Pancreas (tissue), 10 donors: ENCODE measurements at regions not wholly inside any gene's neighbourhood (a gene's known extent, or its start where the extent isn't known, plus 50 kb on each side); places are given as distances from the start of the nearest gene placed in this dataset.
"Not testable (repeated sequence)": the region's sequence is repeated elsewhere in the genome, so short reads cannot be mapped to it uniquely, and the experiment has no call there.

Source experiments
- ATAC-seq, 4 donors: fragments of 200-7000 bp; cut with Tn5 transposase; one replicate each; pipeline versions ENCODE4 v1.8.0 to v1.9.1; 2020; ENCODE audit warnings: mild to moderate bottlenecking in 4 of 4, moderate library complexity in 4 of 4
- DNase-seq, 6 donors: peaks; one replicate each; pipeline ENCODE4 v3.0.0-alpha.2; 2020
- FAIRE-seq: peaks from 2 replicates; lab custom pipeline; 2012; peaks lifted over from hg19 to GRCh38; lab: Jason Lieb, UNC
- H3K27ac ChIP-seq, 4 donors: fragments of 200-600 bp; sonication (generic); 1 replicate in 3 of 4; 2 replicates in 1 of 4; pipeline versions ENCODE4 v1.5.0 to v1.8.0; 2020
- H3K27me3 ChIP-seq, 4 donors: fragments of 200-600 bp; one replicate each; pipeline ENCODE4 v1.8.0; 2021
- H3K36me3 ChIP-seq, 3 donors: fragments of 200-600 bp; sonication (generic) in 1 of 3; one replicate each; pipeline versions ENCODE4 v1.5.0 to v1.8.0; 2020 to 2021
- H3K4me1 ChIP-seq, 3 donors: fragments of 200-600 bp; one replicate each; pipeline ENCODE4 v1.8.0; 2021
- H3K4me3 ChIP-seq, 4 donors: fragments of 200-600 bp; sonication (generic) in 2 of 4; one replicate each; pipeline versions ENCODE4 v1.5.0 to v1.8.0; 2020 to 2021
- H3K9me3 ChIP-seq, 4 donors: fragments of 200-600 bp; one replicate each; pipeline ENCODE4 v1.8.0; 2021
- WGBS, 2 donors: extraction: QIAGEN DNeasy Blood & Tissue Kit; methylation state at CpG; one replicate each; pipeline ENCODE4 v1.1.7; 2013; 5-methylcytosine and 5-hydroxymethylcytosine counted together
- intact Hi-C, 3 donors: fragments of 100-400 bp; cut with DNase I; formaldehyde crosslinking; loops; one replicate each; pipeline versions ENCODE4 v1.11.1 to v1.14.2; 2022
- TF ChIP-seq, protein P1 (sequence below), 4 donors: fragments of 200-600 bp; sonication (generic) in 3 of 4; IDR thresholded peaks; one replicate each; pipeline versions ENCODE4 v1.5.0 to v1.8.0; 2021; ENCODE audit warnings: antibody characterized with exemption in 4 of 4
- donor health status: healthy with polysubstance abuse.
- donor health status: DM: no; HTN: no; CAD: no; lungs with moderate emphysema.
- donor health status: DM: no; HTN: no; CAD: no.
- donor health status: control.
- donor health status: control.
- donor health status: Bipolar disorder and iron deficiency.
- donor health status: DM: yes; HTN: yes; CAD: no.
- donor health status: DM: no; HTN: no; CAD: no.
- donor health status: DM: no; HTN: no; CAD: no.
- donor health status: DM: yes; HTN: yes; CAD: no.

- no peak for FAIRE-seq
Observed at GRCh38 chr16:26593700-26594099, 473.0 kb upstream of the C16orf82 start.

DNA sequence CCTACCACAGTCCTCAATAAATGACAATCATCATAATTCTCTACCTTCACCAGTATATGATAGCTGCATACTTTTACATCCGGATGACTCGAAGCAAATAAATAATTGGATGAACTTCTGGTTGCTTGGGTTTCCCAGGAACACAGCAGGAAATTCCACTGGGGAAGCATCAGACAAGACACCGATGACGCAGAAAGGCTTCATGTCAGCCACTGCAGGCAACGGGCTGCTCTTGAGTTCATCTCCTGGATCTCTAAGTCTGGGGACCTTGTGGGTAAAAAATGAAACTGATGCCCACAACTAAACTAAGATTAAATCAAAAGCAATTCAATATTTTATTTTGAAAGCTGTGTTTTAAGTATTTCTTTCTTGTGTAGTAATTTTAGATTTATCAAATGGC lies 472.1 kb upstream of the C16orf82 start:
- Histone ChIP-seq H3K9me3 (no peaks in the 10 kb centered on the region), H3K36me3 (no peaks in the 10 kb centered on the region), H3K27ac (no peak overlapping the region), H3K4me1 (no peaks in the 10 kb centered on the region), H3K27me3 (peaks cover 0 to 6% (median 0%) of the 10 kb centered on the region in 4 donors), H3K4me3 (no peak overlapping the region)
- ATAC-seq, result no peak
- DNase-seq, result no peak
- WGBS, 2 donors, result 68 to 78% methylated on average over 5 of the region's 5 CpGs
- intact Hi-C loops, result no loop called here
- TF ChIP-seq, protein P1, sequence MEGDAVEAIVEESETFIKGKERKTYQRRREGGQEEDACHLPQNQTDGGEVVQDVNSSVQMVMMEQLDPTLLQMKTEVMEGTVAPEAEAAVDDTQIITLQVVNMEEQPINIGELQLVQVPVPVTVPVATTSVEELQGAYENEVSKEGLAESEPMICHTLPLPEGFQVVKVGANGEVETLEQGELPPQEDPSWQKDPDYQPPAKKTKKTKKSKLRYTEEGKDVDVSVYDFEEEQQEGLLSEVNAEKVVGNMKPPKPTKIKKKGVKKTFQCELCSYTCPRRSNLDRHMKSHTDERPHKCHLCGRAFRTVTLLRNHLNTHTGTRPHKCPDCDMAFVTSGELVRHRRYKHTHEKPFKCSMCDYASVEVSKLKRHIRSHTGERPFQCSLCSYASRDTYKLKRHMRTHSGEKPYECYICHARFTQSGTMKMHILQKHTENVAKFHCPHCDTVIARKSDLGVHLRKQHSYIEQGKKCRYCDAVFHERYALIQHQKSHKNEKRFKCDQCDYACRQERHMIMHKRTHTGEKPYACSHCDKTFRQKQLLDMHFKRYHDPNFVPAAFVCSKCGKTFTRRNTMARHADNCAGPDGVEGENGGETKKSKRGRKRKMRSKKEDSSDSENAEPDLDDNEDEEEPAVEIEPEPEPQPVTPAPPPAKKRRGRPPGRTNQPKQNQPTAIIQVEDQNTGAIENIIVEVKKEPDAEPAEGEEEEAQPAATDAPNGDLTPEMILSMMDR (IDR thresholded peaks at IDR 0.05), result no peak
- no peak for FAIRE-seq

More at GRCh38 chr16:26593700-26594099, 473.0 kb upstream of the C16orf82 start:
- TF ChIP-seq, protein P1 (IDR thresholded peaks at IDR 0.05), result no peak
- intact Hi-C loops, result no loop called here
- peaks cover 0 to 6% (median 0%) of the 10 kb centered on the region in 4 donors for H3K27me3 ChIP-seq
- H3K36me3 ChIP-seq, result no peaks in the 10 kb centered on the region
- ATAC-seq, result no peak
- H3K4me3 ChIP-seq, result no peak overlapping the region
- no peaks in the 10 kb centered on the region for H3K4me1 ChIP-seq
- H3K27ac ChIP-seq, result no peak overlapping the region
- no peak for DNase-seq
- no peaks in the 10 kb centered on the region for H3K9me3 ChIP-seq
- 13 to 17% methylated on average over 5 of the region's 5 CpGs for WGBS, 2 donors

DNA sequence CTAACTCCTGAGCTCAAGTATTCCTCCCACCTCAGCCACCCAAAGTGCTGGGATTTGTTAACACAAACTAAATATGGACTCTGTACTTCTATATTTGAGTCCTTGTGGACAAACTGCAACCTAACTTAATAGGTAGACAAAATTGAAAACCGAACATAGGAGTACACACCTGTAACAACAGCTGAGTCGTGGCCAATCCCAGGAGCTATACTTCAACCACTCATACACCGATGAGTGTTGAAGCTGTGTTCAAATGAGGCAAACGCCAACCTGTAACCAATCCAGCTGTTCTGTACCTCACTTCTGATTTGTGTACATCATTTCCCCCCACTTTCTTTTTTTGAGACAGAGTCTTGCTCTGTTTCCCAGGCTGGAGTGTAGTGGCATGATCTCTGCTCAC lies 471.5 kb upstream of the C16orf82 start:
- H3K9me3 ChIP-seq, result no peaks in the 10 kb centered on the region
- peaks cover 0 to 6% (median 0%) of the 10 kb centered on the region in 4 donors for H3K27me3 ChIP-seq
- H3K27ac ChIP-seq, result no peak overlapping the region
- ATAC-seq, result no peak
- FAIRE-seq, result no peak
- DNase-seq, result no peak
- H3K4me1 ChIP-seq, result no peaks in the 10 kb centered on the region
- 60 to 69% methylated on average over 4 of the region's 4 CpGs for WGBS, 2 donors
- TF ChIP-seq, protein P1 (IDR thresholded peaks at IDR 0.05), result no peak
- intact Hi-C loops, result no loop called here
- H3K36me3 ChIP-seq, result no peaks in the 10 kb centered on the region
- H3K4me3 ChIP-seq, result no peak overlapping the region

DNA sequence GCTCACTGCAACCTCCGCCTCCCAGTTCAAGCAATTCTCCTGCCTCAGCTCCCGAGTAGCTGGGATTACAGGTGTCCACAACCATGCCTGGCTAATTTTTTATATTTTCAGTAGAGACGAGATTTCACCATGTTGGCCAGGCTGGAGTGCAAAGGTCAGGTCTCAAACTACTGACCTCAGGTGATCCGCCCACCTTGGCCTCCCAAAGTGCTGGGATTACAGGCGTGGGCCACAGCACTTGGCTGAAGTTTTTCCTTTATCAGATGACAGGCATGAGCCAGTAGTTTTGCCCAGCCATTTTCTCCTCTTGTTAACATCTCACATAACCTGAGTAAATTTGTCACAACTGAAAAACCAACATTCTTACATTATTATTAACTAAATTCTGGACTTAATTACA lies 470.7 kb upstream of the C16orf82 start:
- H3K4me3 ChIP-seq, H3K27ac ChIP-seq, H3K4me1 ChIP-seq, H3K9me3 ChIP-seq, ATAC-seq, intact Hi-C loops, H3K27me3 ChIP-seq, FAIRE-seq, H3K36me3 ChIP-seq, DNase-seq: not testable (repeated sequence)
- 43 to 59% methylated on average over 5 of the region's 5 CpGs for WGBS, 2 donors

DNA sequence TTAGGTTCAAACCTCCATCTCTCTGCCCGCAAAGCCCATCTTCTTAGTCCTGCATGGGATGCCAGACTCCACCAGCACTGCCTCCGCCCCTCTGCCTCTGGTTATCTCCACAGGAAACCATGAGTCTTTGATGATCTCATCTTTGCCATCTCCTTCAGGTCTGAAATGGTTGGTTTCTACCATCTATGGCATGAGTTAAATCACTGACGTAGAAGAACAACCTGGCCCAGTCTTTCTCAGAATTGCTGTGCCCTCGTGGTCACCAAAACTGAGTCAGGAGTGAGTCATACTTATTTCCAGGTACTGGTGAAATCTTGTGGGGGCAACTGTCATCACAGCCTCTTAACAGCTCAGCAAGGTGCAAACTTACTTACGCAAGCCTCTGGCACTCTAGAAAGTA lies 468.7 kb upstream of the C16orf82 start:
- intact Hi-C loops, result no loop called here
- Histone ChIP-seq H3K36me3 (no peaks in the 10 kb centered on the region), H3K4me1 (no peaks in the 10 kb centered on the region), H3K27ac (no peak overlapping the region), H3K4me3 (no peak overlapping the region), H3K27me3 (peaks cover 0 to 6% (median 0%) of the 10 kb centered on the region in 4 donors), H3K9me3 (no peaks in the 10 kb centered on the region)
- FAIRE-seq, result no peak
- 58 to 65% methylated on average over 5 of the region's 5 CpGs for WGBS, 2 donors
- TF ChIP-seq, protein P1 (IDR thresholded peaks at IDR 0.05), result no peak
- no peak for DNase-seq
- no peak for ATAC-seq
